WTC11 (cell line): ENCODE measurements at regions not wholly inside any gene's neighbourhood (a gene's known extent, or its start where the extent isn't known, plus 50 kb on each side); places are given as distances from the start of the nearest gene placed in this dataset.

ENCODE experiments used
- ETV6 ChIP-seq: sonication (generic); formaldehyde crosslinking; IDR thresholded peaks from 2 replicates; pipeline ENCODE4 v1.8.1; 2022; ENCODE audit warnings: mild to moderate bottlenecking, missing genetic modification reagents
- FOXJ3 ChIP-seq: sonication (generic); formaldehyde crosslinking; IDR thresholded peaks from 2 replicates; pipeline ENCODE4 v1.9.0; 2021; ENCODE audit warnings: missing genetic modification reagents, mild to moderate bottlenecking, borderline replicate concordance
- NR3C1 ChIP-seq: sonication (generic); formaldehyde crosslinking; conservative IDR thresholded peaks from 2 replicates; pipeline ENCODE4 v1.8.1; 2023; ENCODE audit warnings: low read depth, mild to moderate bottlenecking, missing genetic modification reagents
- TEAD1 ChIP-seq: sonication (generic); formaldehyde crosslinking; IDR thresholded peaks from 2 replicates; pipeline ENCODE4 v1.8.0; 2022; ENCODE audit warnings: mild to moderate bottlenecking, missing genetic modification reagents
- TEAD4 ChIP-seq: sonication (generic); formaldehyde crosslinking; IDR thresholded peaks from 2 replicates; pipeline ENCODE4 v1.8.0; 2022; ENCODE audit warnings: mild to moderate bottlenecking, missing genetic modification reagents
- TP53 ChIP-seq: sonication (generic); formaldehyde crosslinking; IDR thresholded peaks from 2 replicates; pipeline ENCODE4 v1.8.1; 2023; ENCODE audit warnings: mild to moderate bottlenecking, missing genetic modification reagents
- TF ChIP-seq, protein P1 (sequence below): fragments of 200-600 bp; IDR thresholded peaks from 2 replicates; pipeline ENCODE4 v1.8.0; 2022; ENCODE audit warnings: antibody characterized with exemption
- TF ChIP-seq, protein P2 (sequence below): sonication (generic); formaldehyde crosslinking; conservative IDR thresholded peaks from 2 replicates; pipeline ENCODE4 v1.8.1; 2022; ENCODE audit warnings: mild to moderate bottlenecking, missing genetic modification reagents
- TF ChIP-seq, protein P3 (sequence below): sonication (generic); formaldehyde crosslinking; IDR thresholded peaks from 2 replicates; pipeline ENCODE4 v1.8.1; 2022; ENCODE audit warnings: low read depth, mild to moderate bottlenecking, moderate library complexity, missing genetic modification reagents, borderline replicate concordance

DNA sequence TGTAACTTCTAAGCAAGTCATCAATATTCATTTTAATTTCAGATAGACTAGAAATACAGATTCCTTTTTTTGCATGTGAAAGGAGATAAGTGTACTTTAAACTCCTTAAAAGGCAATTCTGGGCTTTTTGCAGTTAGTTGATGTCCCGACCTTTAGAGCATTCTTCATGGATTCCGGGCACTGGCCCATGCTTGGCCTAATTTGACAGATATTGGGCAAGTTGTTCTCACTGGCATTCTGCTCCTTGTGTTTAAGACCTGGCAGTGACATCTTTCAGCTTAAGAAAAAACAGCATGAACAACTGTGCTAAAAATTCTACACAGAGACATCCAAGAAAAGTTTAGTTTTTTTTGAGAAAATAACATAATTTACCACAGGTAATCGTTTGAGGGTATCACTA, 1037.2 kb downstream of the PCDH18 start:
- TF ChIP-seq ETV6 (CRISPR knock-in tag) (no peak), NR3C1 (no peak), FOXJ3 (no peak), TEAD1 (no peak), TP53 (CRISPR knock-in tag) (no peak), TEAD4 (CRISPR knock-in tag) (no peak)
- TF ChIP-seq, protein P1, sequence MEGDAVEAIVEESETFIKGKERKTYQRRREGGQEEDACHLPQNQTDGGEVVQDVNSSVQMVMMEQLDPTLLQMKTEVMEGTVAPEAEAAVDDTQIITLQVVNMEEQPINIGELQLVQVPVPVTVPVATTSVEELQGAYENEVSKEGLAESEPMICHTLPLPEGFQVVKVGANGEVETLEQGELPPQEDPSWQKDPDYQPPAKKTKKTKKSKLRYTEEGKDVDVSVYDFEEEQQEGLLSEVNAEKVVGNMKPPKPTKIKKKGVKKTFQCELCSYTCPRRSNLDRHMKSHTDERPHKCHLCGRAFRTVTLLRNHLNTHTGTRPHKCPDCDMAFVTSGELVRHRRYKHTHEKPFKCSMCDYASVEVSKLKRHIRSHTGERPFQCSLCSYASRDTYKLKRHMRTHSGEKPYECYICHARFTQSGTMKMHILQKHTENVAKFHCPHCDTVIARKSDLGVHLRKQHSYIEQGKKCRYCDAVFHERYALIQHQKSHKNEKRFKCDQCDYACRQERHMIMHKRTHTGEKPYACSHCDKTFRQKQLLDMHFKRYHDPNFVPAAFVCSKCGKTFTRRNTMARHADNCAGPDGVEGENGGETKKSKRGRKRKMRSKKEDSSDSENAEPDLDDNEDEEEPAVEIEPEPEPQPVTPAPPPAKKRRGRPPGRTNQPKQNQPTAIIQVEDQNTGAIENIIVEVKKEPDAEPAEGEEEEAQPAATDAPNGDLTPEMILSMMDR, result no peak
- TF ChIP-seq, protein P2, sequence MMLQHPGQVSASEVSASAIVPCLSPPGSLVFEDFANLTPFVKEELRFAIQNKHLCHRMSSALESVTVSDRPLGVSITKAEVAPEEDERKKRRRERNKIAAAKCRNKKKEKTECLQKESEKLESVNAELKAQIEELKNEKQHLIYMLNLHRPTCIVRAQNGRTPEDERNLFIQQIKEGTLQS (CRISPR knock-in tag), result no peak
- TF ChIP-seq, protein P3, sequence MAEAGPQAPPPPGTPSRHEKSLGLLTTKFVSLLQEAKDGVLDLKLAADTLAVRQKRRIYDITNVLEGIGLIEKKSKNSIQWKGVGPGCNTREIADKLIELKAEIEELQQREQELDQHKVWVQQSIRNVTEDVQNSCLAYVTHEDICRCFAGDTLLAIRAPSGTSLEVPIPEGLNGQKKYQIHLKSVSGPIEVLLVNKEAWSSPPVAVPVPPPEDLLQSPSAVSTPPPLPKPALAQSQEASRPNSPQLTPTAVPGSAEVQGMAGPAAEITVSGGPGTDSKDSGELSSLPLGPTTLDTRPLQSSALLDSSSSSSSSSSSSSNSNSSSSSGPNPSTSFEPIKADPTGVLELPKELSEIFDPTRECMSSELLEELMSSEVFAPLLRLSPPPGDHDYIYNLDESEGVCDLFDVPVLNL (CRISPR knock-in tag), result no peak
